ENCODE measurements at regions not wholly inside any gene's neighbourhood (a gene's known extent, or its start where the extent isn't known, plus 50 kb on each side); places are given as distances from the start of the nearest gene placed in this dataset.

GRCh38 chr18:60684843-60685513, 312.4 kb upstream of the MC4R start:
- no peak for TF ChIP-seq POLR2A (IDR thresholded peaks at IDR 0.05; ENCODE audit: low read length)
- no peak for TF ChIP-seq GATA1 (IDR thresholded peaks at IDR 0.05; ENCODE audit: low read depth, low read length)
